Choroid plexus epithelial cell (primary cell): ENCODE measurements at regions not wholly inside any gene's neighbourhood (a gene's known extent, or its start where the extent isn't known, plus 50 kb on each side); places are given as distances from the start of the nearest gene placed in this dataset.

Experiments
- DNase-seq: peaks from one replicate; pipeline ENCODE4 v3.0.0-alpha.2; 2010; ENCODE audit warnings: low read depth
- H3K4me3 ChIP-seq: 2 replicates; pipeline ENCODE4 v1.5.1; 2011; ENCODE audit warnings: low read depth, mild to moderate bottlenecking, control low read depth, low read length, moderate library complexity
- TF ChIP-seq, protein P1 (sequence below): conservative IDR thresholded peaks from 2 replicates; pipeline ENCODE4 v1.5.1; 2011; ENCODE audit warnings: low read depth, mild to moderate bottlenecking, control low read depth, inconsistent platforms, low read length, moderate library complexity

GRCh38 chr2:240236217-240237111 is 96.0 kb upstream of the OTOS start:
- TF ChIP-seq, protein P1, sequence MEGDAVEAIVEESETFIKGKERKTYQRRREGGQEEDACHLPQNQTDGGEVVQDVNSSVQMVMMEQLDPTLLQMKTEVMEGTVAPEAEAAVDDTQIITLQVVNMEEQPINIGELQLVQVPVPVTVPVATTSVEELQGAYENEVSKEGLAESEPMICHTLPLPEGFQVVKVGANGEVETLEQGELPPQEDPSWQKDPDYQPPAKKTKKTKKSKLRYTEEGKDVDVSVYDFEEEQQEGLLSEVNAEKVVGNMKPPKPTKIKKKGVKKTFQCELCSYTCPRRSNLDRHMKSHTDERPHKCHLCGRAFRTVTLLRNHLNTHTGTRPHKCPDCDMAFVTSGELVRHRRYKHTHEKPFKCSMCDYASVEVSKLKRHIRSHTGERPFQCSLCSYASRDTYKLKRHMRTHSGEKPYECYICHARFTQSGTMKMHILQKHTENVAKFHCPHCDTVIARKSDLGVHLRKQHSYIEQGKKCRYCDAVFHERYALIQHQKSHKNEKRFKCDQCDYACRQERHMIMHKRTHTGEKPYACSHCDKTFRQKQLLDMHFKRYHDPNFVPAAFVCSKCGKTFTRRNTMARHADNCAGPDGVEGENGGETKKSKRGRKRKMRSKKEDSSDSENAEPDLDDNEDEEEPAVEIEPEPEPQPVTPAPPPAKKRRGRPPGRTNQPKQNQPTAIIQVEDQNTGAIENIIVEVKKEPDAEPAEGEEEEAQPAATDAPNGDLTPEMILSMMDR = no peak
- no peak for DNase-seq
- no peak overlapping the region for H3K4me3 ChIP-seq

GRCh38 chr2:240237609-240238174 is 97.2 kb upstream of the OTOS start:
- H3K4me3 ChIP-seq = no peak overlapping the region
- DNase-seq = peak; percentile 66

GRCh38 chr2:240238201-240238600 is 97.7 kb upstream of the OTOS start:
- TF ChIP-seq, protein P1 = no peak
- DNase-seq = no peak
- H3K4me3 ChIP-seq = no peak overlapping the region

More at GRCh38 chr2:240237609-240238174, 97.2 kb upstream of the OTOS start:
- TF ChIP-seq, protein P1 = no peak

DNA sequence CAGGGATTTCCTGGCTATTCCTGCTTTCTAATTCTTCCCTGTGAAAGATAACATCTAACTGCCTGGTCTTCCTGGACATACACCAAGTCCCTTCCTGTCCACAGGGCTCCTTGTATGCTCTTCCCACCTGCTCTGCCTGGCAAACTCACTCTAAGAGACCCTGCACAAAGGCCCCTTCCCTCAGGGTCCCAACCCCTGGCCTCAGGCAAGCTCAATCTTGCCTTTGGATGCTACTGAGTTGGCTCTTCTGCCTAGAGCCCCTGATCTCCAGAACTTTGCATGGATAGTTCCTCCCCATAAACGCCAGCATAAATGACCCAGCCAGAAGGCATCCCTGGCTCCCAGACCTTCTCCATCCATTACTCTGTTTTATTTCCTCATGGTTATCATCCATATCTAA is 98.3 kb upstream of the OTOS start:
- DNase-seq = no peak
- TF ChIP-seq, protein P1 = no peak
- no peak overlapping the region for H3K4me3 ChIP-seq

- DNase-seq = no peak
- H3K4me3 ChIP-seq = no peak overlapping the region
- TF ChIP-seq, protein P1 = no peak
Observed at GRCh38 chr2:240239325-240239724, 98.9 kb upstream of the OTOS start.

DNA sequence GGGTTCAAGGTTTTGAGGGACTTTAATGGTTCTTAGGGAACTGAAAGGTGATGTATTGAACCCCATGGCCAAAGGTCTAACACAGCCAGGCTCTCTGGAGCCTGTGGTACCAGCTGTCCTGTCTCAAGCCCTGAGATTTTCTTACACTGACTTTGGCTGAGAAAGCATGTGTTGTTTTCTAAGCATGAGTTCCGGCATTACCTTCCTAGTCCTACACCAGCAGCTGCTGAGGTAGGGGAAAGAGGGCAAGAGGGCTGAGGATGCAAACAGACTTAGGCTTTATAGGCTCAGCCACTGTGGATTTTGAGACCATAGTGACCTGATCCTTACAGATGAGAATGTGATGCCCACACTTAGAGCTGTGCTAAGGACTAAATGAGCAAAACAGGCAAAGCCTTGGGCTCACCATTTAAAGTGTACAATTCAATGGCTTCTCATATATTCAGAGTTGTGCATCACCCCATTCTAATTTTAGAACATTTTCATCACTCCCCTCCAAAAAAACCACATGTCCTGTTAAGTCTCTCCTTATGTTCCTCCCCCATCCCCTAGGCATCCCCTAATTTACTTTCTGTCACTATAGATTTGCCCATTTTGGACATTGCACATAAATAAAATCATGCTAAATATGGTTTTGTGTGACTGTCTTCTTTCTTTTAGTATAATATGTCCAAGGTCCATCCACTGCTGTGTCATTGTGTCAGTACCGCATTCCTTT is 99.7 kb upstream of the OTOS start:
- DNase-seq = no peak
- H3K4me3 ChIP-seq = no peak overlapping the region
- TF ChIP-seq, protein P1 = no peak
